22Rv1 (cell line): ENCODE measurements at regions not wholly inside any gene's neighbourhood (a gene's known extent, or its start where the extent isn't known, plus 50 kb on each side); places are given as distances from the start of the nearest gene placed in this dataset.

Experiments
- H3K27ac ChIP-seq: fragments of 450-650 bp; 2 replicates; pipeline ENCODE4 v1.5.1; 2017
- ZFX ChIP-seq: fragments of 450-650 bp; IDR thresholded peaks from 2 replicates; pipeline ENCODE4 v1.6.1; 2017; ENCODE audit warnings: antibody characterized with exemption, borderline replicate concordance
- TF ChIP-seq, protein P1 (sequence below): fragments of 450-650 bp; IDR thresholded peaks from 2 replicates; pipeline ENCODE4 v1.5.1; 2017; ENCODE audit warnings: mild to moderate bottlenecking

DNA sequence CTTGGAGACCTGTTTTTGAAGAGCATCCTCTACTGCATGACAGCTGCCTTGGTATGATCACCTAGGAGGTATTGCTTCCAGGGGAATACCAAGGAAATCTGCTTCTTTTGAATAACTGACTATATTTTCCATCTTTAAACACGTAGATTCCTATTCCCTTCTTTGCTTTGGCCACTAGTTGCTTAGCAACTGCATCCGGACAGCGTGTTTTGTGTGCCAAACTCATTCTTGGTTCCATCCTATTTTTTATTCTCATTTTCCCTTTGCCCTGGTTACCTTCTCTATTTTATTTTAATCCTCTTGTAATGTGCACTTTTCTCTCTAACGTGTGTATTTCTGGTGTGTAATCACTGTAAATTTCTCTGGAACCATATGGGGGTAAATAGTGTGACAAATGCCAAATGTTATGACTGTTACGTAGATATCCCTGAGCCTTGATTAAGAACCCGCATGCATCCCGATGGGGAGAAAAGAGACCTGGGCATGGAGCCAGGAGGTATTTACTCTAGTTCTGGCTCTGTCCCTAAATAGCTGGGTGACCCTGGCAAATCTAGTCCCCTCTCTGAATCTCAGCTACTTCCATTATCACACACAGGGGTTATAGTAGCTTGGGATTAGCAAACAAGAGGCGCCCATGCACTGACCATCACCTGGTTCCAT is 241.7 kb downstream of the MIAT start:
- no peak overlapping the region for H3K27ac ChIP-seq
- no peak for TF ChIP-seq ZFX
- TF ChIP-seq, protein P1, sequence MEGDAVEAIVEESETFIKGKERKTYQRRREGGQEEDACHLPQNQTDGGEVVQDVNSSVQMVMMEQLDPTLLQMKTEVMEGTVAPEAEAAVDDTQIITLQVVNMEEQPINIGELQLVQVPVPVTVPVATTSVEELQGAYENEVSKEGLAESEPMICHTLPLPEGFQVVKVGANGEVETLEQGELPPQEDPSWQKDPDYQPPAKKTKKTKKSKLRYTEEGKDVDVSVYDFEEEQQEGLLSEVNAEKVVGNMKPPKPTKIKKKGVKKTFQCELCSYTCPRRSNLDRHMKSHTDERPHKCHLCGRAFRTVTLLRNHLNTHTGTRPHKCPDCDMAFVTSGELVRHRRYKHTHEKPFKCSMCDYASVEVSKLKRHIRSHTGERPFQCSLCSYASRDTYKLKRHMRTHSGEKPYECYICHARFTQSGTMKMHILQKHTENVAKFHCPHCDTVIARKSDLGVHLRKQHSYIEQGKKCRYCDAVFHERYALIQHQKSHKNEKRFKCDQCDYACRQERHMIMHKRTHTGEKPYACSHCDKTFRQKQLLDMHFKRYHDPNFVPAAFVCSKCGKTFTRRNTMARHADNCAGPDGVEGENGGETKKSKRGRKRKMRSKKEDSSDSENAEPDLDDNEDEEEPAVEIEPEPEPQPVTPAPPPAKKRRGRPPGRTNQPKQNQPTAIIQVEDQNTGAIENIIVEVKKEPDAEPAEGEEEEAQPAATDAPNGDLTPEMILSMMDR, result no peak

DNA sequence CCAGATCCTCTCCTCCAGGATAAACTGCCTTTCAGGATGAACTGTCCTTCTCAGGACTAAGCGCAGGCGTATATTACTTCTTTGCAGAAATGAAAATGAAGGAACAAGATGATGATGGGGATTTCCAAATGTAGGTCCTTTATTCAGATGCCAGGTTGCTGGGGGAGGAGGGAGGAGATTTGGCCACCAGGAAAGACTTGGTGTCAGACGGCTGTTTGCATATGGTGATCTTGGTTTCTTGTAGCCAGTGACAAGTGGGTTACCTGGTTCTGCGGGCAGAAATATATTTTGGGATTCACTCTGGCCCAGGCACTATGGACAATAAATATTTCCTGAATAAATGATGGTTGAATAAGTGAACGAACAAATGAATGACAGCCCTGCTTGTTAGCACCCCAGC is 243.4 kb downstream of the MIAT start:
- TF ChIP-seq ZFX, result no peak

DNA sequence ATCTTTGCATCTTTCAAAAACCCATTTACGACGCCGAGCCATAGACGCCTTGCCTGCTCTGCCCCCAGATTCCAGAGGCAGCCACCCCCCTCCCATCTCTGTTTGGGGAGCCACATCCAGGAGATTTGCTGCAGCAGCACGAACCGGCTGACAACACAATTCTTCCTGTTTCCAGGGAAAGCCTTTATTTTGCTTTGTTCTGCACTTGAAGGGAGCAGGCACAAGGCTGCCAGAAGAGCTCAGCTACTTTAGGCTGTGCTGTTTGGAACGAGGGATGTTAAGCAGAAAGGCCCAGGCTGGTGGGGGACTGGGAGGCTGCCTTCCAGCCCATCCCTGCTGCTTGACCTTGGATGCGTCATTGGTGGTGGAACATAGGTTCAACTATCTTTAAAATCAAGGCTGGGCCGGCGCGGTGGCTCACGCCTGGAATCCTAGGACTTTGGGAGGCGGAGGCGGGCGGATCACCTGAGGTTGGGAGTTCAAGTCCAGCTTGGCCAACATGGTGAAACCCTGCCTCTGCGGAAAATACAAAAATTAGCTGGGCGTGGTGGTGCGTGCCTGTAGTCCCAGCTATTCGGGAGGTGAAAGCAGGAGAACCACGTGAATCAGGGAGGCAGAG is 243.9 kb downstream of the MIAT start:
- TF ChIP-seq, protein P1, result no peak
- TF ChIP-seq ZFX, result no peak
- no peak overlapping the region for H3K27ac ChIP-seq

More for the DNA sequence above, 243.4 kb downstream of the MIAT start:
- H3K27ac ChIP-seq, result no peak overlapping the region

DNA sequence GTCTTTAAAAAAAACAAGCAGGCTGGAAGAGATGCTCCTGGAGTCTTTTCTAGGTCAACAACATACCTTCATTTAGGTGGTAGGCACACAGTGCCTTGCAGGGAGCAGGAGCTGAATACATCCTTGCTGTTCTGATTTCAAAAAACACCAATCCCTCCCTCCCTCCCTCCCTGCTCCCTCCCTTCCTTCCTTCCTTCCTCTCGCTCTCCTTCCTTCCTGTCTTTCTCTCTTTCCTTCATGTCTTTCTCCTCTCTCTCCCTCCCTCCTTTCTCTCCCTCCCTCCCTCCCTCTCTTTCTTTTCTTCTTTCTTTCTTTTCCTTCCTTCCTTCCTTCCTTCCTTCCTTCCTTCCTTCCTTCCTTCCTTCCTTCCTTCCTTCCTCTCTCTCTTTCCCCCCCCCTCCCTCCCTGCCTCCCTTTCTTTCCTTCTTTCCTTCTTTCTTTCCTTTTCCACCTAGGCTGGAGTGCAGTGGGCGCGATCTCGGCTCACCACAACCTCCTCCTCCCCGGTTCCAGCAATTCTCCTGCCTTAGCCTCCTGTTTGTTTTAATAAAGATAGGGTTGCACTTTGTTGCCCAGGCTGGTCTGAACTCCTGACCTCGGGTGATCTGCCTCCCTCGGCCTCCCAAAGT is 245.1 kb downstream of the MIAT start:
- no peak for TF ChIP-seq ZFX
- TF ChIP-seq, protein P1, result no peak
- H3K27ac ChIP-seq, result no peak overlapping the region

DNA sequence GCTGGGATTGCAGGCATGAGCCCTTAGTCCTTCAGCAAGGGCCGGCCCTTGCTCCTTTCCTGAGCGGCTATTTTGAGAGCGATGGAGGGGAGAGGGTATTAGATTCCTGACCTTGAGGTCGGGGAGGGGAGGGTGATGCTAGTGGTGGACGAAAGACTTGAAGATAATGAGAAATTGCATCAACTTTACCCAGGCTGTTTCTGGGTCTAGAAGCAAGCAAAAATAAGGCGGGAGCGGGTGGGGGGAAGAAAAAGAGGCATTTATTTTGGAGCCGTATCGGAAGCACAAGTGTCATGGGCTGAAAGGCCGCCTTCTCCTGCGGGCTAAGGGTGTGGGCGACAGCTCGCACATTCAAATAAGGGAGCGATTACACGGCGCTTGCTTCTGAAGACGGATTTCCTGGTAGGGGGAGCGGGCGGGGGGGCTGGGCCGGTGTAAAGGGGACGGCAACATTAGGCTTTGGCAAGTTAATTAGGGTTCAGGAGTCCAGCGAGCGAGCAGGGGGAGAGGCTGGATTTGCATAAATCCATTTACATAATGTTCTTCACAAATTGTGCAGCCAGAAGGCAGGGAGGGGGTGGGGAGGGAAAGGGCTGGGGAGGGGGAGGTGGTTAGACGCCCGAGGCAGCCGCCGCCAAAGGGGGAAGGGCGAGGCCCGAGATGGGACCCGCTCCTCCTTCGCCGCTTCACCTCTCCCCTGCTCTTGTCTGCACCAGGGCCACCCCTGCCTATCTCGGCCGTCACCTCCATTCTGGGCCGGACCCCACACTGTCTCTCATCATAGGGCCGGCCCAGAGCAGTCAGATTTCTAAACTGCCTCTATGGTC is 245.9 kb downstream of the MIAT start:
- TF ChIP-seq, protein P1, result no peak
- no peak for TF ChIP-seq ZFX
- no peak overlapping the region for H3K27ac ChIP-seq

DNA sequence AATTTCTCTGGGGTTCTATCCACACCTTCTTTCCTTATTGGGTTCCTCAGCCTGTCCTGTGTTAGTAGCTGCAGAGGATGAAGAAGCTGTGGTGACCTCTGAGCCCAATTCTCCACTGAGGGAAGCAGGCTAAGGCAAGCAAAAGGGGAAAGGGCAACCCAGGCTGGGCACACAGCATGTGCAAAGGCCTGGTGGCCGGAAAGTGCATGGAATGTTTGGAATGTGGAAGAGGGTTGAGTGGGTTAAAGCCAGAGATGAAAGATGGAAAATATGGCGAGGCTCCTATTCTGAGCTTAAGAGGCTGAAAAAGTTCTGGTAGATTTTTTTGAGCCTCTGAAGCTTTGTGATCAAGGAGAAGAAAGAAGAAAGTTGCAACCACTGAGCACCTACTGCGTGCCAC is 247.1 kb downstream of the MIAT start:
- no peak overlapping the region for H3K27ac ChIP-seq
- TF ChIP-seq, protein P1, result no peak
- TF ChIP-seq ZFX, result no peak

DNA sequence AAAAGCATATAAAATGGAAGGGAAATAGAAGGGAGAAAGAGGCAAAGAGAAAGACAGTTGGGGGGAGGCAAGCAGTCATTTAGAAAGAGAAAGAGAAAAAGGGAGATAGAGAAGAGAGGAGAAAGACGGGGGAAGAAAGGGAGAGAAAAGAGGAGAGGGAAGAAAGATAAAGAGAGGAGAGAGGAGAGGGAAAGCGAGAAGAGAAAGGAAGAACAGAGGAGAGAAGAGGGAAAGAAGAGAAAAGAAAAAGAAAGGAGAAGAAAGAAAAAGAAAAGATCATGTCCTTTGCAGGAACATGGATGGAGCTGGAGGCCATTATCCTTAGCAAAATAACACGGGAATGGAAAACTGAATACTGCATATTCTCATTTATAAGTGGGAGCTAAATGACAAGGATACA is 247.7 kb downstream of the MIAT start:
- no peak for TF ChIP-seq ZFX
- TF ChIP-seq, protein P1, result no peak

More for the DNA sequence above, 247.7 kb downstream of the MIAT start:
- H3K27ac ChIP-seq, result no peak overlapping the region
